ENCODE measurements at regions not wholly inside any gene's neighbourhood (a gene's known extent, or its start where the extent isn't known, plus 50 kb on each side); places are given as distances from the start of the nearest gene placed in this dataset.
"Not testable (repeated sequence)": the region's sequence is repeated elsewhere in the genome, so short reads cannot be mapped to it uniquely, and the experiment has no call there.

- no peak for TF ChIP-seq CTCF (IDR thresholded peaks at IDR 0.05; ENCODE audit: unreplicated experiment in 3 of 3)
- no peaks in the 10 kb centered on the region for H3K4me1 Mint-ChIP-seq
- peaks cover 16% of the 10 kb centered on the region for H3K9me3 Mint-ChIP-seq
- no peak overlapping the region for H3K4me3 Mint-ChIP-seq
- no peaks in the 10 kb centered on the region for H3K36me3 Mint-ChIP-seq (ENCODE audit: low read depth)
- no peak overlapping the region for H3K27ac Mint-ChIP-seq
- no peaks in the 10 kb centered on the region for H3K27me3 Mint-ChIP-seq (ENCODE audit: low read depth)
Measured at GRCh38 chr2:183825710-183826109, 701.5 kb downstream of the NUP35 start.

GRCh38 chr2:183829931-183830330 lies 705.7 kb downstream of the NUP35 start:
- no peak overlapping the region for H3K4me3 Mint-ChIP-seq
- H3K9me3 Mint-ChIP-seq = peaks cover 11% of the 10 kb centered on the region
- H3K4me1 Mint-ChIP-seq = no peaks in the 10 kb centered on the region
- H3K27ac Mint-ChIP-seq = no peak overlapping the region
- TF ChIP-seq CTCF (IDR thresholded peaks at IDR 0.05; ENCODE audit: unreplicated experiment in 3 of 3) = no peak
- no peaks in the 10 kb centered on the region for H3K36me3 Mint-ChIP-seq (ENCODE audit: low read depth)
- no peaks in the 10 kb centered on the region for H3K27me3 Mint-ChIP-seq (ENCODE audit: low read depth)

GRCh38 chr2:183837157-183837556 lies 712.9 kb downstream of the NUP35 start:
- peaks cover 5% of the 10 kb centered on the region for H3K27me3 Mint-ChIP-seq (ENCODE audit: low read depth)
- H3K27ac Mint-ChIP-seq = no peak overlapping the region
- no peaks in the 10 kb centered on the region for H3K36me3 Mint-ChIP-seq (ENCODE audit: low read depth)
- no peak overlapping the region for H3K4me3 Mint-ChIP-seq
- no peaks in the 10 kb centered on the region for H3K4me1 Mint-ChIP-seq
- no peaks in the 10 kb centered on the region for H3K9me3 Mint-ChIP-seq
- TF ChIP-seq CTCF (IDR thresholded peaks at IDR 0.05; ENCODE audit: unreplicated experiment in 3 of 3) = no peak

- no peak overlapping the region for H3K4me3 Mint-ChIP-seq
- no peak overlapping the region for H3K27ac Mint-ChIP-seq
- no peaks in the 10 kb centered on the region for H3K9me3 Mint-ChIP-seq
- H3K27me3 Mint-ChIP-seq (ENCODE audit: low read depth) = peaks cover 9% of the 10 kb centered on the region
- TF ChIP-seq CTCF (IDR thresholded peaks at IDR 0.05; ENCODE audit: unreplicated experiment in 3 of 3) = no peak
- H3K4me1 Mint-ChIP-seq = no peaks in the 10 kb centered on the region
- H3K36me3 Mint-ChIP-seq (ENCODE audit: low read depth) = no peaks in the 10 kb centered on the region
Measured at GRCh38 chr2:183838295-183838694, 714.1 kb downstream of the NUP35 start.

GRCh38 chr2:183840061-183840584 lies 715.9 kb downstream of the NUP35 start:
- Mint-ChIP-seq H3K4me3 (no peak overlapping the region), H3K4me1 (no peaks in the 10 kb centered on the region), H3K9me3 (no peaks in the 10 kb centered on the region), H3K36me3 (ENCODE audit: low read depth) (no peaks in the 10 kb centered on the region), H3K27me3 (ENCODE audit: low read depth) (peaks cover 9% of the 10 kb centered on the region), H3K27ac (no peak overlapping the region)
- no peak for TF ChIP-seq CTCF (IDR thresholded peaks at IDR 0.05; ENCODE audit: unreplicated experiment in 3 of 3)

- H3K9me3 Mint-ChIP-seq = peaks cover 11% of the 10 kb centered on the region
- not testable (repeated sequence) for H3K4me1 Mint-ChIP-seq; H3K4me3 Mint-ChIP-seq; H3K27ac Mint-ChIP-seq; H3K36me3 Mint-ChIP-seq (ENCODE audit: low read depth); H3K27me3 Mint-ChIP-seq (ENCODE audit: low read depth)
Measured at GRCh38 chr2:183849826-183850225, 725.6 kb downstream of the NUP35 start.

Data from nephron (organoid).